OCI-LY7 (cell line): ENCODE measurements at regions not wholly inside any gene's neighbourhood (a gene's known extent, or its start where the extent isn't known, plus 50 kb on each side); places are given as distances from the start of the nearest gene placed in this dataset.

Experiments used
- BruUV-seq: library from RNA; stranded (reverse); fragments of 400-500 nt; replicated peaks from 2 replicates; lab custom pipeline; 2021; lab: Mats Ljungman, UMichigan
- CTCF ChIA-PET: fragments of 300-600 bp; sonication (Branson Sonifier 250); formaldehyde crosslinking; loops from one replicate; lab custom pipeline; 2022; ENCODE audit warnings: antibody characterized with exemption; ENCODE audit not compliant: unreplicated experiment; lab: Charles Lee
- POLR2A ChIA-PET: fragments of 300-600 bp; sonication (Branson Sonifier 250); formaldehyde crosslinking; loops from one replicate; lab custom pipeline; 2022; ENCODE audit warnings: antibody characterized with exemption; lab: Charles Lee
- DNase-seq: peaks from one replicate; pipeline ENCODE4 v3.0.0-alpha.2; 2015; ENCODE audit warnings: low spot score
- H2AFZ ChIP-seq: fragments of 200-600 bp; sonication (generic), shearing (Covaris generic); 2 replicates; pipeline ENCODE4 v1.6.1; 2014; ENCODE audit warnings: mild to moderate bottlenecking, antibody characterized with exemption, low read length, moderate library complexity
- H3K27ac ChIP-seq: fragments of 200-600 bp; sonication (generic); 2 replicates; pipeline ENCODE4 v1.5.1; 2014; ENCODE audit warnings: mixed run types, low read depth, mild to moderate bottlenecking, moderate library complexity, low read length, inconsistent platforms; ENCODE audit not compliant: poor library complexity, severe bottlenecking
- H3K36me3 ChIP-seq: fragments of 200-600 bp; sonication (generic); 2 replicates; pipeline ENCODE4 v1.6.1; 2014; ENCODE audit warnings: mild to moderate bottlenecking, antibody characterized with exemption, low read length, moderate library complexity, mixed read lengths; ENCODE audit not compliant: insufficient read depth
- H3K4me1 ChIP-seq: fragments of 200-600 bp; sonication (generic); 2 replicates; pipeline ENCODE4 v1.5.1; 2014; ENCODE audit warnings: mild to moderate bottlenecking, low read length; ENCODE audit not compliant: insufficient read depth, poor library complexity, severe bottlenecking
- H3K4me2 ChIP-seq: fragments of 200-600 bp; sonication (generic); 2 replicates; pipeline ENCODE4 v1.6.1; 2014; ENCODE audit warnings: mild to moderate bottlenecking, low read length
- H3K4me3 ChIP-seq: fragments of 200-600 bp; sonication (generic); 2 replicates; pipeline ENCODE4 v1.5.1; 2014; ENCODE audit warnings: mild to moderate bottlenecking, low read depth, low read length; ENCODE audit not compliant: poor library complexity, severe bottlenecking
- H3K79me2 ChIP-seq: fragments of 200-600 bp; sonication (generic); 2 replicates; pipeline ENCODE4 v1.6.1; 2016; ENCODE audit warnings: low read depth, mild to moderate bottlenecking, low read length, moderate library complexity, mixed read lengths; ENCODE audit not compliant: insufficient read depth
- H3K9me2 ChIP-seq: fragments of 200-600 bp; sonication (generic); 2 replicates; pipeline ENCODE4 v1.6.1; 2016; ENCODE audit warnings: mild to moderate bottlenecking, low read length, mixed read lengths; ENCODE audit not compliant: insufficient read depth
- H3K9me3 ChIP-seq: fragments of 200-600 bp; sonication (generic); 2 replicates; pipeline ENCODE4 v1.6.1; 2014; ENCODE audit warnings: mild to moderate bottlenecking, mixed run types, low read length, mixed read lengths
- H4K20me1 ChIP-seq: fragments of 200-600 bp; sonication (generic); 2 replicates; pipeline ENCODE4 v1.6.1; 2014; ENCODE audit warnings: mild to moderate bottlenecking, antibody characterized with exemption, low read length, moderate library complexity, mixed read lengths; ENCODE audit not compliant: insufficient read depth
- CTCF ChIP-seq: fragments of 200-600 bp; sonication (generic); conservative IDR thresholded peaks from 2 replicates; pipeline ENCODE4 v1.5.1; 2014; ENCODE audit warnings: mild to moderate bottlenecking, antibody characterized with exemption, low read length, moderate library complexity, mixed read lengths
- EZH2phosphoT487 ChIP-seq: fragments of 200-600 bp; sonication (generic); IDR thresholded peaks from 2 replicates; pipeline ENCODE4 v1.6.1; 2018; ENCODE audit warnings: low read depth, borderline replicate concordance, mild to moderate bottlenecking, mixed run types, antibody characterized with exemption, low read length, moderate library complexity, mixed read lengths
- intact Hi-C: fragments of 100-400 bp; cut with micrococcal nuclease; formaldehyde crosslinking; loops from one replicate; pipeline ENCODE4 v1.10.0; 2022; ENCODE audit not compliant: unreplicated experiment

- H2AFZ ChIP-seq: no peak overlapping the region
- no peaks in the 10 kb centered on the region for H3K4me1 ChIP-seq
- BruUV-seq: no TSS peak
- intact Hi-C loops: no loop called here
- CTCF ChIA-PET: no interaction called here
- H3K9me2 ChIP-seq: no peaks in the 10 kb centered on the region
- TF ChIP-seq EZH2phosphoT487: no peak
- TF ChIP-seq CTCF: no peak
- no peaks in the 10 kb centered on the region for H3K36me3 ChIP-seq
- DNase-seq: no peak
- H4K20me1 ChIP-seq: no peaks in the 10 kb centered on the region
- POLR2A ChIA-PET: no interaction called here
- H3K4me3 ChIP-seq: no peak overlapping the region
- H3K9me3 ChIP-seq: no peaks in the 10 kb centered on the region
- no peaks in the 10 kb centered on the region for H3K79me2 ChIP-seq
- H3K4me2 ChIP-seq: no peak overlapping the region
- no peak overlapping the region for H3K27ac ChIP-seq
These were observed 217.7 kb upstream of the IER5L start for GRCh38 chr9:129395633-129396364.

GRCh38 chr9:129394886-129395279 lies 216.8 kb upstream of the IER5L start:
- intact Hi-C loops: no loop called here
- H3K36me3 ChIP-seq: no peaks in the 10 kb centered on the region
- H3K79me2 ChIP-seq: no peaks in the 10 kb centered on the region
- no peak overlapping the region for H3K4me3 ChIP-seq
- no peak overlapping the region for H2AFZ ChIP-seq
- no peaks in the 10 kb centered on the region for H3K9me3 ChIP-seq
- ChIA-PET CTCF (no interaction called here), POLR2A (no interaction called here)
- no TSS peak for BruUV-seq
- no peaks in the 10 kb centered on the region for H4K20me1 ChIP-seq
- no peak overlapping the region for H3K27ac ChIP-seq
- no peak for DNase-seq
- no peaks in the 10 kb centered on the region for H3K9me2 ChIP-seq
- no peak for TF ChIP-seq EZH2phosphoT487
- H3K4me2 ChIP-seq: no peak overlapping the region
- H3K4me1 ChIP-seq: no peaks in the 10 kb centered on the region

GRCh38 chr9:129394061-129394885 lies 216.2 kb upstream of the IER5L start:
- Histone ChIP-seq H3K4me3 (no peak overlapping the region), H3K36me3 (no peaks in the 10 kb centered on the region), H3K27ac (no peak overlapping the region), H3K4me1 (no peaks in the 10 kb centered on the region), H4K20me1 (no peaks in the 10 kb centered on the region), H2AFZ (no peak overlapping the region), H3K4me2 (no peak overlapping the region), H3K9me2 (no peaks in the 10 kb centered on the region), H3K79me2 (no peaks in the 10 kb centered on the region), H3K9me3 (no peaks in the 10 kb centered on the region)
- CTCF ChIA-PET: no interaction called here
- POLR2A ChIA-PET: no interaction called here
- no TSS peak for BruUV-seq
- TF ChIP-seq EZH2phosphoT487 (no peak), CTCF (no peak)
- intact Hi-C loops: no loop called here
- DNase-seq: no peak
